HCT116 (cell line): ENCODE measurements at regions not wholly inside any gene's neighbourhood (a gene's known extent, or its start where the extent isn't known, plus 50 kb on each side); places are given as distances from the start of the nearest gene placed in this dataset.

Experiments
- ATAC-seq: fragments of 200-7000 bp; cut with Tn5 transposase; 2 replicates; pipeline ENCODE4 v1.9.1; 2020; ENCODE audit warnings: mild to moderate bottlenecking, moderate library complexity
- BruUV-seq: library from RNA; stranded (reverse); fragments of 400-500 nt; replicated peaks from 2 replicates; lab custom pipeline; 2021; lab: Mats Ljungman, UMichigan
- CTCF ChIA-PET: fragments of 300-600 bp; sonication (Branson Sonifier 250); formaldehyde crosslinking; loops from one replicate; lab custom pipeline; 2021; ENCODE audit warnings: antibody characterized with exemption; lab: Charles Lee
- POLR2A ChIA-PET: fragments of 300-600, 350-600 bp; sonication (Branson Sonifier 250); formaldehyde crosslinking; loops from one replicate; lab custom pipeline; 2021; ENCODE audit warnings: antibody characterized with exemption; lab: Charles Lee
- RAD21 ChIA-PET, 2 experiments: fragments of 300-600 bp; sonication (Branson Sonifier 250); formaldehyde crosslinking; loops; one replicate each; lab custom pipeline; 2023; ENCODE audit warnings: low total read pairs in 2 of 2; ENCODE audit not compliant: uncharacterized antibody in 2 of 2, unreplicated experiment in 2 of 2, low non-redundant PET in 1 of 2; lab: Charles Lee
- DNase-seq: peaks from one replicate; pipeline ENCODE4 v3.0.0-alpha.2; 2010; ENCODE audit warnings: low read depth, low spot score
- H2AFZ ChIP-seq: fragments of 200-600 bp; shearing (Covaris generic), sonication (generic); 2 replicates; pipeline ENCODE4 v1.6.1; 2017; ENCODE audit warnings: low read depth, mixed run types, mixed read lengths, antibody characterized with exemption, low read length; ENCODE audit not compliant: poor library complexity, severe bottlenecking
- H3K27ac ChIP-seq: 2 replicates; pipeline ENCODE4 v1.5.1; 2012; ENCODE audit warnings: low read depth, low read length
- H3K27me3 ChIP-seq: fragments of 200-600 bp; sonication (generic); 2 replicates; pipeline ENCODE4 v1.6.1; 2016; ENCODE audit warnings: mixed run types, low read length, mixed read lengths; ENCODE audit not compliant: insufficient read depth
- H3K36me3 ChIP-seq, 2 experiments: fragments of 200-500 bp in 1 of 2; fragments of 200-600 bp in 1 of 2; sonication (Bioruptor generic) in 1 of 2; sonication (generic) in 1 of 2; 2 replicates each; pipeline versions ENCODE4 v1.5.1 to v1.6.1; 2014 to 2016; ENCODE audit warnings: low read length in 2 of 2, inconsistent platforms in 1 of 2, mixed read lengths in 1 of 2, mixed run types in 1 of 2; ENCODE audit not compliant: insufficient read depth in 2 of 2, control insufficient read depth in 1 of 2
- H3K4me1 ChIP-seq, 2 experiments: fragments of 200-600 bp in 1 of 2; sonication (generic) in 1 of 2; 2 replicates each; pipeline versions ENCODE4 v1.5.1 to v1.6.1; 2012 to 2017; ENCODE audit warnings: low read length in 2 of 2, inconsistent platforms in 1 of 2, mild to moderate bottlenecking in 1 of 2, mixed read lengths in 1 of 2, mixed run types in 1 of 2, moderate library complexity in 1 of 2; ENCODE audit not compliant: insufficient read depth in 2 of 2, control insufficient read depth in 1 of 2
- H3K4me2 ChIP-seq: fragments of 200-600 bp; sonication (generic); 2 replicates; pipeline ENCODE4 v1.6.1; 2017; ENCODE audit warnings: mixed run types, low read length, mixed read lengths
- H3K4me3 ChIP-seq, 2 experiments: fragments of 200-600 bp in 1 of 2; sonication (generic) in 1 of 2; replicated peaks in 1 of 2; 2 replicates each; pipeline ENCODE4 v1.5.1; 2011 to 2016; ENCODE audit warnings: low read length in 2 of 2, control low read depth in 1 of 2, low read depth in 1 of 2, mild to moderate bottlenecking in 1 of 2, mixed read lengths in 1 of 2, mixed run types in 1 of 2
- H3K79me2 ChIP-seq: fragments of 200-600 bp; sonication (generic); 2 replicates; pipeline ENCODE4 v1.6.1; 2017; ENCODE audit warnings: mild to moderate bottlenecking, mixed run types, low read length, moderate library complexity, mixed read lengths; ENCODE audit not compliant: insufficient read depth
- H3K9ac ChIP-seq: fragments of 200-600 bp; sonication (generic); 2 replicates; pipeline ENCODE4 v1.6.1; 2016; ENCODE audit warnings: low read length, mixed read lengths
- H3K9me2 ChIP-seq: fragments of 200-600 bp; sonication (generic), shearing (Covaris generic); 2 replicates; pipeline ENCODE4 v1.6.1; 2017; ENCODE audit warnings: mixed run types, mild to moderate bottlenecking, moderate library complexity; ENCODE audit not compliant: insufficient read depth
- H3K9me3 ChIP-seq, 2 experiments: fragments of 200-500 bp in 1 of 2; fragments of 200-600 bp in 1 of 2; sonication (Bioruptor generic) in 1 of 2; sonication (generic) in 1 of 2; 2 replicates each; pipeline ENCODE4 v1.6.1; 2014 to 2017; ENCODE audit warnings: low read length in 2 of 2, mixed read lengths in 2 of 2, inconsistent platforms in 1 of 2, low read depth in 1 of 2, mild to moderate bottlenecking in 1 of 2, mixed run types in 1 of 2, moderate library complexity in 1 of 2; ENCODE audit not compliant: control insufficient read depth in 1 of 2, insufficient read depth in 1 of 2
- H4K20me1 ChIP-seq: fragments of 200-600 bp; sonication (generic), shearing (Covaris generic); 2 replicates; pipeline ENCODE4 v1.6.1; 2017; ENCODE audit warnings: mixed run types, mild to moderate bottlenecking, moderate library complexity; ENCODE audit not compliant: insufficient read depth
- CBX3 ChIP-seq: IDR thresholded peaks from 2 replicates; pipeline ENCODE4 v1.6.1; 2012; ENCODE audit warnings: low read depth
- JUND ChIP-seq: IDR thresholded peaks from 2 replicates; pipeline ENCODE4 v1.6.1; 2012
- POLR2AphosphoS5 ChIP-seq: IDR thresholded peaks from 2 replicates; pipeline ENCODE4 v1.6.1; 2011; ENCODE audit warnings: mild to moderate bottlenecking, low read depth, low read length, moderate library complexity
- SP1 ChIP-seq: IDR thresholded peaks from 2 replicates; pipeline ENCODE4 v1.6.1; 2012; ENCODE audit warnings: low read depth
- SRF ChIP-seq: IDR thresholded peaks from 2 replicates; pipeline ENCODE4 v1.6.1; 2012; ENCODE audit warnings: low read depth
- YY1 ChIP-seq: IDR thresholded peaks from 2 replicates; pipeline ENCODE4 v1.6.1; 2011; ENCODE audit warnings: low read length, low read depth, moderate library complexity, mild to moderate bottlenecking; ENCODE audit not compliant: insufficient replicate concordance; ENCODE audit errors: extremely low read depth
- ZBTB33 ChIP-seq: IDR thresholded peaks from 2 replicates; pipeline ENCODE4 v1.6.1; 2011; ENCODE audit warnings: mild to moderate bottlenecking, low read length, moderate library complexity; ENCODE audit not compliant: insufficient replicate concordance; ENCODE audit errors: extremely low read depth
- ZFX ChIP-seq: fragments of 450-650 bp; IDR thresholded peaks from 2 replicates; pipeline ENCODE4 v1.6.1; 2017
- ZNF274 ChIP-seq: fragments of 200-500 bp; sonication (Bioruptor generic); IDR thresholded peaks from 2 replicates; pipeline ENCODE4 v1.6.1; 2014; ENCODE audit warnings: mild to moderate bottlenecking, low read depth, low read length, inconsistent platforms
- intact Hi-C: fragments of 100-400 bp; cut with micrococcal nuclease; formaldehyde crosslinking; loops from 2 replicates; pipeline ENCODE4 v1.10.0; 2022
- TF ChIP-seq, protein P1 (sequence below), 3 experiments: fragments of 200-600 bp in 1 of 3; sonication (generic) in 1 of 3; IDR thresholded peaks in 2 of 3; conservative IDR thresholded peaks in 1 of 3; 2 replicates each; pipeline ENCODE4 v1.5.1; 2012 to 2017; ENCODE audit warnings: low read depth in 2 of 3, low read length in 2 of 3, antibody characterized with exemption in 1 of 3, borderline replicate concordance in 1 of 3, control low read depth in 1 of 3, mild to moderate bottlenecking in 1 of 3, mixed read lengths in 1 of 3, mixed run types in 1 of 3, moderate library complexity in 1 of 3; ENCODE audit not compliant: insufficient read depth in 1 of 3
- TF ChIP-seq, protein P2 (sequence below): IDR thresholded peaks from 2 replicates; pipeline ENCODE4 v1.6.1; 2012

GRCh38 chr21:25323356-25323949 lies 283.8 kb downstream of the MRPL39 start:
- Histone ChIP-seq H3K4me1 (no peaks in the 10 kb centered on the region), H3K9ac (no peak overlapping the region), H3K9me3 (peaks cover 6% of the 10 kb centered on the region in 2 experiments; a peak in 2 of 4 replicates), H3K27me3 (no peaks in the 10 kb centered on the region), H3K4me3 (no peak overlapping the region), H3K9me2 (no peaks in the 10 kb centered on the region)
- no peak for ATAC-seq
- TF ChIP-seq ZFX: no peak
- no peak for TF ChIP-seq ZNF274
- TF ChIP-seq SRF: no peak
- TF ChIP-seq CBX3: no peak
- no peak for TF ChIP-seq JUND
- TF ChIP-seq, all 23 proteins: peak for 0
- no peak for DNase-seq
- Histone ChIP-seq H3K4me2 (no peak overlapping the region), H4K20me1 (no peaks in the 10 kb centered on the region), H3K79me2 (no peaks in the 10 kb centered on the region), H2AFZ (no peak overlapping the region), H3K36me3 (no peaks in the 10 kb centered on the region), H3K27ac (no peak overlapping the region)
- CTCF ChIA-PET: no interaction called here
- BruUV-seq: no TSS peak
- intact Hi-C loops: no loop called here
- POLR2A ChIA-PET: no interaction called here
- RAD21 ChIA-PET: no interaction called here

DNA sequence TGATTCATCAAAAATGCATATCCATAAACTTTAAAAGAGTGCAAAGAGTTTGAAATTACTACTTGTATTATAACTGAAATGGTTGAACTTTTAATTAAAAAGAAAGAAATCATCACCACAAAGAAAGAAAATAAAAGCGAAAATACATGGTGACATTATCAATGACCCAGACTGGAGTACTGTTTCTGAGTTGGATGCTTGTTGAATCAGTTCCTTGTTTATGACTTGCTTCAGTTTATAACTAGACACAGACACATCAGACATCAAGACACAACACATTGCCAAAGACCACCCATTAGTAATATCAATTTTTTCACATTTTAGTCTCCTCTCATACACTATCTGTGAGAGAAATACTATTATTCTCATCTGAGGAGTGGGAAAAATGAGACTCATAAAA lies 293.0 kb downstream of the MRPL39 start:
- ATAC-seq (no peak), DNase-seq (no peak)
- Histone ChIP-seq H3K4me2 (no peak overlapping the region), H3K4me3 (no peak overlapping the region), H2AFZ (no peak overlapping the region), H3K9me3 (peaks cover 11 to 16% of the 10 kb centered on the region in 2 experiments; a peak in 3 of 4 replicates), H3K79me2 (no peaks in the 10 kb centered on the region), H4K20me1 (no peaks in the 10 kb centered on the region), H3K27me3 (no peaks in the 10 kb centered on the region), H3K27ac (no peak overlapping the region), H3K36me3 (no peaks in the 10 kb centered on the region), H3K9me2 (no peaks in the 10 kb centered on the region), H3K9ac (no peak overlapping the region)
- no TSS peak for BruUV-seq
- ChIA-PET RAD21 (no interaction called here), POLR2A (no interaction called here), CTCF (no interaction called here)
- intact Hi-C loops: no loop called here
- TF ChIP-seq YY1 (no peak), POLR2AphosphoS5 (no peak), SP1 (no peak), ZNF274 (no peak), ZFX (no peak), ZBTB33 (no peak)
- TF ChIP-seq, protein P1, sequence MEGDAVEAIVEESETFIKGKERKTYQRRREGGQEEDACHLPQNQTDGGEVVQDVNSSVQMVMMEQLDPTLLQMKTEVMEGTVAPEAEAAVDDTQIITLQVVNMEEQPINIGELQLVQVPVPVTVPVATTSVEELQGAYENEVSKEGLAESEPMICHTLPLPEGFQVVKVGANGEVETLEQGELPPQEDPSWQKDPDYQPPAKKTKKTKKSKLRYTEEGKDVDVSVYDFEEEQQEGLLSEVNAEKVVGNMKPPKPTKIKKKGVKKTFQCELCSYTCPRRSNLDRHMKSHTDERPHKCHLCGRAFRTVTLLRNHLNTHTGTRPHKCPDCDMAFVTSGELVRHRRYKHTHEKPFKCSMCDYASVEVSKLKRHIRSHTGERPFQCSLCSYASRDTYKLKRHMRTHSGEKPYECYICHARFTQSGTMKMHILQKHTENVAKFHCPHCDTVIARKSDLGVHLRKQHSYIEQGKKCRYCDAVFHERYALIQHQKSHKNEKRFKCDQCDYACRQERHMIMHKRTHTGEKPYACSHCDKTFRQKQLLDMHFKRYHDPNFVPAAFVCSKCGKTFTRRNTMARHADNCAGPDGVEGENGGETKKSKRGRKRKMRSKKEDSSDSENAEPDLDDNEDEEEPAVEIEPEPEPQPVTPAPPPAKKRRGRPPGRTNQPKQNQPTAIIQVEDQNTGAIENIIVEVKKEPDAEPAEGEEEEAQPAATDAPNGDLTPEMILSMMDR (IDR thresholded peaks at IDR 0.05 in 2 of 3, conservative IDR thresholded peaks at IDR 0.05 in 1 of 3; ENCODE audit: borderline replicate concordance in 1 of 3, insufficient read depth in 1 of 3, low read depth in 2 of 3, low read length in 2 of 3): no peak
- TF ChIP-seq, protein P2, sequence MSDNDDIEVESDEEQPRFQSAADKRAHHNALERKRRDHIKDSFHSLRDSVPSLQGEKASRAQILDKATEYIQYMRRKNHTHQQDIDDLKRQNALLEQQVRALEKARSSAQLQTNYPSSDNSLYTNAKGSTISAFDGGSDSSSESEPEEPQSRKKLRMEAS: no peak
- TF ChIP-seq, all 23 proteins: peak for 0
- no peaks in the 10 kb centered on the region for H3K4me1 ChIP-seq
